Right atrium auricular region (tissue), 2 donors: ENCODE measurements at regions not wholly inside any gene's neighbourhood (a gene's known extent, or its start where the extent isn't known, plus 50 kb on each side); places are given as distances from the start of the nearest gene placed in this dataset.

Source experiments
- DNase-seq: peaks from one replicate; pipeline ENCODE4 v3.0.0-alpha.2; 2019; ENCODE audit warnings: low spot score
- H3K27ac ChIP-seq, 2 donors: fragments of 200-600 bp; sonication (generic); 1 replicate in 1 of 2; 2 replicates in 1 of 2; pipeline ENCODE4 v1.5.1; 2016 to 2019
- H3K27me3 ChIP-seq, 2 donors: fragments of 200-600 bp; sonication (generic); one replicate each; pipeline versions ENCODE4 v1.5.1 to v1.6.0; 2017 to 2019
- H3K36me3 ChIP-seq: fragments of 200-600 bp; sonication (generic); one replicate; pipeline ENCODE4 v1.5.1; 2016
- H3K4me1 ChIP-seq, 2 donors: fragments of 200-600 bp; sonication (generic); one replicate each; pipeline versions ENCODE4 v1.5.1 to v1.6.0; 2017 to 2019
- H3K4me3 ChIP-seq, 2 donors: fragments of 200-600 bp; sonication (generic); 1 replicate in 1 of 2; 2 replicates in 1 of 2; pipeline ENCODE4 v1.5.1; 2017 to 2019; ENCODE audit warnings: mild to moderate bottlenecking in 1 of 2, moderate library complexity in 1 of 2
- H3K9me3 ChIP-seq, 2 donors: fragments of 200-600 bp; sonication (generic); one replicate each; pipeline ENCODE4 v1.5.1; 2019
- CTCF ChIP-seq, 2 donors: fragments of 200-600 bp; sonication (generic); IDR thresholded peaks; one replicate each; pipeline ENCODE4 v1.5.1; 2019; ENCODE audit warnings: antibody characterized with exemption in 2 of 2

GRCh38 chr3:106078635-106079034, 209.8 kb upstream of the CBLB start:
- H3K9me3 ChIP-seq = no peaks in the 10 kb centered on the region
- TF ChIP-seq CTCF (IDR thresholded peaks at IDR 0.05) = no peak
- H3K27ac ChIP-seq = no peak overlapping the region
- H3K4me1 ChIP-seq = peaks cover 0 to 5% of the 10 kb centered on the region in 2 donors
- no peak overlapping the region for H3K4me3 ChIP-seq
- H3K36me3 ChIP-seq = no peaks in the 10 kb centered on the region
- H3K27me3 ChIP-seq = no peaks in the 10 kb centered on the region
- no peak for DNase-seq

DNA sequence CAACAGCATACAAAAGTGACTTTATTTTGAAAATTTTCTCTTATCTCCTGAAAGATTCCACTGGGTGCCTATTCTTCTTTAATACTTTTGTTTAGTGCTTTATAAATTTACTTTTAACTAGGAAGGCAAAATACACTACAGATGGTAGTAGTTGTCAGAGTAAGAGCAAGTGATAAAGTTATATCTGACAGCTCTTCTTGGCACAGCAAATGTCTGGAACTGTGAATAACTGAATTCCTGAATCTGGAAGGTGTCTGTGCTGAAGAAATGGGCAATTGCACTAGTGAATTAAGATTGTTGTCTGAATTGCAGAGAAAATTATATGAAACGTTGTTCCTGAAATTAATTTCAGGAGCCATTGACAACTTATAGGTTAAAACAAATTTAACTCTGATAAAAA, 213.8 kb upstream of the CBLB start:
- no peak for TF ChIP-seq CTCF (IDR thresholded peaks at IDR 0.05)
- H3K4me3 ChIP-seq = no peak overlapping the region
- no peaks in the 10 kb centered on the region for H3K27me3 ChIP-seq
- no peaks in the 10 kb centered on the region for H3K36me3 ChIP-seq
- DNase-seq = no peak
- H3K9me3 ChIP-seq = no peaks in the 10 kb centered on the region
- peaks cover 0 to 5% of the 10 kb centered on the region in 2 donors for H3K4me1 ChIP-seq
- no peak overlapping the region for H3K27ac ChIP-seq

DNA sequence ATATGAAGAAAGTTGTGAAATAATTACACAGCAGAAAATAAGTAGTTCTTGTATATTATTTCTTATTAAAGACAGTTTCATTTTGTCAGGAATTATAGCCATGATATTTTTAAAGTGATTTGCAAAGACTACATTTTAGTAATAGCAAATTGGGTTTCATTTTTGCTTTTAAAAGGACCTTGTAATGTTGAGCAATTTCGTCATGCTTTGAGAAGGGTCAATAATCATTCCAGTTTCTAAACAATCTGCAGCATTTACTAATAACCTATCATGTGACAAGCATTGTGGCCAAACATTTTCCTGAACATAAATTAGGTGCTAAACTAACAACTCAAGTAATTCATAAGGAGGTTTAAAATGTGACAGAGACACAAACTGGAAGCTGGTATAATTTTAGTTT, 214.4 kb upstream of the CBLB start:
- H3K27me3 ChIP-seq = no peaks in the 10 kb centered on the region
- no peak overlapping the region for H3K27ac ChIP-seq
- no peaks in the 10 kb centered on the region for H3K9me3 ChIP-seq
- H3K4me3 ChIP-seq = no peak overlapping the region
- peaks cover 0 to 5% of the 10 kb centered on the region in 2 donors for H3K4me1 ChIP-seq
- TF ChIP-seq CTCF (IDR thresholded peaks at IDR 0.05) = no peak
- DNase-seq = no peak
- H3K36me3 ChIP-seq = no peaks in the 10 kb centered on the region

- Histone ChIP-seq H3K27me3 (no peaks in the 10 kb centered on the region), H3K36me3 (no peaks in the 10 kb centered on the region), H3K4me1 (peaks cover 0 to 5% of the 10 kb centered on the region in 2 donors), H3K4me3 (no peak overlapping the region), H3K27ac (no peak overlapping the region), H3K9me3 (no peaks in the 10 kb centered on the region)
- TF ChIP-seq CTCF (IDR thresholded peaks at IDR 0.05) = no peak
- no peak for DNase-seq
These were observed 215.0 kb upstream of the CBLB start for GRCh38 chr3:106083854-106084253.

DNA sequence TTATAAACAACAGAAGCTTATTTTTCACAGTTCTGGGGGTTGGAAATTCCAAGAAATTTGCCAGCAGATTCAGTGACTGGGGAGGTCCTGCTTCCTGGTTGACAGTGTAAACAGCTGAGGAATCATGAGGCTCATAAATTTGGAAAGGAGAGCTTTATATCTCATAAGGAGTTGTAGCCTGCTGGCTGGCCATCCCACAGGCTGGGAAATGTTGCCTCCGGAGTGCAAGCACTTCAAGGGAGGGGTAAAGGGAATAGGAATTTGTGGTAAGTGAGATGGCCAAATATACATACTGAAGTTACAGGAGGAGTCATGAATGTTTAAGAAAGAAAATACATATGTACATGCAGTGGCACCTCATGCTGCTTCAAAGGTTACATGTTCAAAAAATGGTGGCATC, 217.2 kb upstream of the CBLB start:
- H3K27ac ChIP-seq = no peak overlapping the region
- peaks cover 0 to 5% of the 10 kb centered on the region in 2 donors for H3K4me1 ChIP-seq
- no peak overlapping the region for H3K4me3 ChIP-seq
- no peaks in the 10 kb centered on the region for H3K36me3 ChIP-seq
- TF ChIP-seq CTCF (IDR thresholded peaks at IDR 0.05) = no peak
- H3K9me3 ChIP-seq = no peaks in the 10 kb centered on the region
- no peak for DNase-seq
- no peaks in the 10 kb centered on the region for H3K27me3 ChIP-seq

- H3K27ac ChIP-seq = no peak overlapping the region
- peaks cover 0 to 5% of the 10 kb centered on the region in 2 donors for H3K4me1 ChIP-seq
- no peak overlapping the region for H3K4me3 ChIP-seq
- no peaks in the 10 kb centered on the region for H3K27me3 ChIP-seq
- TF ChIP-seq CTCF (IDR thresholded peaks at IDR 0.05) = no peak
- H3K36me3 ChIP-seq = no peaks in the 10 kb centered on the region
- H3K9me3 ChIP-seq = no peaks in the 10 kb centered on the region
- DNase-seq = no peak
These were observed 217.8 kb upstream of the CBLB start for GRCh38 chr3:106086636-106087035.
